ENCODE measurements at regions not wholly inside any gene's neighbourhood (a gene's known extent, or its start where the extent isn't known, plus 50 kb on each side); places are given as distances from the start of the nearest gene placed in this dataset.
"Not testable (repeated sequence)": the region's sequence is repeated elsewhere in the genome, so short reads cannot be mapped to it uniquely, and the experiment has no call there.

DNA sequence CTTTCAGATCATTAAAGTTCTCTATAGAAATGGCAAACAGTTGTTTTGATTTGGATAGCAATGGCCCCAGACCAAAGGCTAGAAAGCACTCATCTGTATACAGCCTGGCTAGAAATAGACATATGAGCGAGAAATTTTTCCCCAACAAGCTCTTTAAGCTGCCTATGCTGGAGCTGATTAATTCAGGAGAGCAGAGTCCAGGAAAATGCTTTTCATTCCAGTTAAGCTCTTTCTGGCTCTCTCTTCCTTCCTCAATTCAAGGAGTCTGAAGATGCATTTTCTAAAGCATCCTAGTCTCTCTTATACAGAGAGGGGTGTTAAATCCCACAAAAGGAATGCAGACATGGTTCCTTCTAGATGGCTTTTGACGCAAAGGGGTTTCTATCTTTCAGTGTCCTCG is 141.7 kb upstream of the RAI2 start:
- no peak for DNase-seq

DNA sequence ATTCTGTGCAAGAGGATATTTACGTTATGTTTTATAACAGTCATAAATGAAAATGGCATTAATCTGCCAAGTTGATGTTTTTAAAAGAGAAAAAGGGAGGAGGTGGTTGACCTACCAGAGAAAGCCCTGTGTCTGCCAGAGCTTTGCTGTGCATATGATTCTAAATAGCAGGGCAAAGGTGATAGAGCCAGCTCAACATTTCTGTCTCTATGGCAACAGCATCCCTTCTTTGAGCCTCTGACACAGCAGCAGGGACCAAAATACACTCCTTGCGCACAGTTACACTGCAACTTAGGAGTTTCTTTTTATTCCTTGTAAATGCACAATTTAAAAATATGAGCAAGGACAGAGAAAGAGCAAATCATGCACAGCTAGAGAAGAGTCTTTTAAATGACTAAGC is 133.3 kb upstream of the RAI2 start:
- no peak for DNase-seq

DNA sequence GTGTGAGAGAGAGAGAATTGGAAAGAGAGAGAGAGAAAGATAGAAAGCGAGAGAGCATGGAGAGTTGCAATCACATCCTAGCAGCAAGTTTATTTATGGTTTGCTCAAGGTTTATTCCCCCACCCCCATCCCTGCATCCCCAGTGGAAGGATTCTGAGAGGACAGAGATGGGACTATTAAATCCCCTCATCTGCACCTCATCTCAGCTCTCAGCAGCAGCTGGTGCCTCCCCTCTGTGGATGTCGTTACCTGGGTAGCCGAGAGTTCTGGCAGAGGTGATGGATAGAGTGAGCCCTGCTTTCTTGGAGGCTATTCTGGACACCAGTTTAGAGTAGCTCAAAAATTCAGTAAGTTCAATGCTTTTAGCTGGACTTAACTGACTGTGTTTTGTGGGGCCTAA is 132.0 kb upstream of the RAI2 start:
- DNase-seq = no peak

DNA sequence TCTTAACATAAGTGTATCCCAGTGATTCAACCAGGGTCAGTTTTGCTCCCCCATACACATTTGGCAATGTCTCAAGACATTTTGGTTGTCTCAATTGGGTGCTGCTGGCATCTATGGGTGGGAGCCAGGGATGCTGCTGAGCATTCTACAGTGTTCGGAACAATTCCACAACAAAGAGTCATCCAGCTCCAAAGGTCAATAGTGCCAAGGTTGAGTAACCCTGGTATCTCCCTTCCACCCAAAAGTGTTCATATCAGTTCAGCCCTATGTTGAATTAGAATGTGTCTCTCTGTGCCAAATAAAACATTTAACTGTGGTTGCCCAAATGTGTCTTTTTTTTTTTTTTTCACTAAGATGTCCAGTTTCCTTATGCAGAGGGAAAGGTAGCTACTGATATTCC is 129.4 kb upstream of the RAI2 start:
- DNase-seq = no peak

DNA sequence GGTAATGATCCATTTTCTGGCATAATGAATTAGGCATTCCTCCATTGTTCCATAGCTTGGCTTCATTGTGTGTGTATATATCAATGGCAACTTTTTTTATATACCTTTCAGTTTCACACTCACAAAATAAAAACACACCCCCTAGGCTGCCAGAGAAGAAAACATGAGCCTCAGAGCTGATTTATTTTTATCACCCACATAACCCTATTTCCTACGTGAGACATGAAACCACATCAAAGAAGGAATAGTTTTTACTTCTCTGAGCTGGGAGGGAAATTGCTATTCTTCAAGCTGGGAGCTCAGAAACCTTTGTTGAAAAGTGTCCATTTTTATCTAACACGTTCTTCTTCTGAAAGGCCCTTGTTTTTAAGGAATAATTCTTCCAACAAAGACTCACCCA is 126.7 kb upstream of the RAI2 start:
- peak in 3 of 6 experiments; percentile 61 to 70 (median 67) for DNase-seq

DNA sequence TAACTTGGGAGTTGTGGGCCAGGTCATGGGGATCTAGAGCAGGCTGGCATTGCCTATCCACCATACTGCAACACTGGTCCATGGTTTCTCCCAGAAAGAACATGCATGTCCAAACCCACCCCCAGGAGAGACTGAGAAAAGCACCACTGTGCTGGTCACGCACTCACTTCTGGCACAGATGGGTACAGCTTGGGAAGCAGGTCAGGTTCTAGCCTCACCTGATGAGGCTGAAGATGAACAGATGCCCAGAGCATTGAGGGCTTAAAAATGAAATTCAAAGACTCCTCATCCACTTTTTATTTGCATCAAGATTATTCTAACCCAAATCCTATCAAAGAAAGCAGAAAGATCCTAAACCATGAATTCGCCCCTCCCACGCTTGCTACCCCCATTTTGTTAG is 125.9 kb upstream of the RAI2 start:
- DNase-seq = no peak

DNA sequence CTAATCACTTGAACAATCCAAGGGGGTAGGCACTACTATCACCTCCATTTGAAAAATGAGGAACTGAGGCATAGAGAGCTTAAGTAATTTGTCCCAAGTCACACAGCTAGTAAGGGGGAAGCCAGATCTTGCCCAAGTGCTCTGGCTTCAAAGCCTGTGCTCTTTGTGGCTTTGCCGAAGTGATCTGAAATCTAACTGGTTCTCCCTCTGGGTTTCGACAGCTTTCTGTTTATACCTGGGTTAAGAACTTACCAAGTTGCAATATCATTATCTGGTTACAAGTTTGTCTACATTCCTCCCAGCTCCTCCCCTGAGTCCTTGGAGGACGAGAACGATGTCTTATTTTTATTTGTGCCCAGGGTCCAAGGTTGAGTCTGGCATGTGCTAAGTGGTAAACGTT is 125.3 kb upstream of the RAI2 start:
- DNase-seq = no peak

DNA sequence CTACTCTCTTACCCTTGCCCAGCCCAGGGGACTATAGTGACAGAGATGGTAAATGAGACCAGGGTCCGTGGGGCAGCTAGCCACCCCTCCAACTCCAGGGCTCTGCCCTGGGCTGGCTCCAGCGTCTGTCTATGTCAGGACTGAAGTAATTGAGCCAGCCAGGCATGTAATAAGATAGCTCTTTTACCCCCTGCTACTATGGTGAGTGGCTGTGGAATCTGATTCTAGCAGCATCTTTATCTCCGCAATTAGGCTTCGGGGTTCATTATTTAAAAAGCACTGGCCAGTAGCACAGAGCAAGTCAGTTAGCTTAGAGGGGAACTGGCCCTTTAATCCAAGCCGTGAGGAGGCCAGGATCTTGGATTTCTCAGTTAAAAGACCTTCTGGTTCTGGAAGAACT is 123.3 kb upstream of the RAI2 start:
- DNase-seq = no peak

DNA sequence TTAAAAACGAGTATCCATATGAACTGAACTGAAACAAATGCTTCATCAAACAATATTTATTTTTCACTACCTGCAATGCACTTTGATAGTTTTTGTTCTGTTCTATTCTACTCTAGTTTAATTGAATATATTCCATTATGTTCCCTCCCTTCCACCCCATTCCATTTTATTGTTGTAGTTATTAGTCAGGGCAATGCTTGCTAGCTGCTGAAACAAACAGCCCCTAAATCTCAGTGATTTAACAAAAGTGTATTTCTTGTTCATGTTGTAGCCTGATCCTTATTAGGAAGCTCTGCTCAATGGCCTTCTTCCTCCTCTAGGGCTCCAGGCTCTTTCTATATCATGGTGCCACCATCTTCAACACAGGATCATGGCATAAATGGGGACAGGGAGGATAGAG is 122.3 kb upstream of the RAI2 start:
- DNase-seq = no peak

DNA sequence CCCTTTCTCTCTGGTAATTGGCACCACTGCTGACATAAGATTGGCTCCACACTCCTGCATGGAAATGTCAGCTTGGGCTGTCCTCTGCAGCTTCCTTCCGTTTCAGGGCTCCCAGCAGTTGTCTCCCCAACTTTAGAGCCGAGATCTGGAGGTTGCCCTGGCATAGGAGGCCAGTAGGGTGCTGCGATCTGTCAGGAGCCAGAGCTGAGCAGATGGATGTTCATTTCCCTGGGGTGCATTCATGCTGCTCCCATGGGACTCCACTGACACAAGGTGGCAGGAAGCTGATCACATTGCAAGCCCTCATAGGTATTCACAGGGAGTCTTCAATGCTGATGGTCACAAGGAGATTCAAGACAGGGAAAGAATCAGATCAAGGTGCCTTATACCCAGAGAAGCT is 116.6 kb upstream of the RAI2 start:
- no peak for DNase-seq

DNA sequence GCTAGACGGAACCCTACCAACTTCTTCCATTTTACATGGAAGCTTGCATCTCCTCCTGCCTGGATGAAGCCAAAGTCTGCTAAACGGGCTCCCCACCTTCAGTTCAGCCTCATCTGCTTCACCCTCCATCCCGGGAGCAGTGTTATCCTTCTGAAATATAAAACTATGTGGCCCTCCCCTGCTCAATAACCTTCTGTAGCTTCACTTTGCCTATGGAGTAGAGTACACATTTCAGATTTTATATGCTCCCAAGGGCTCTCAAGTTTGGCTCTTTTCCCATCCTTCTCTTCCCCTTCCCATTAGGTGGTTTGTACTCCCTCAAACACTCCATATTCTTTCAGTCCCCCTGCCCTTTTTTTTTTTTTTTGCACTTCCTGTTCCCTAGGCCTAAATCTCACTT is 115.9 kb upstream of the RAI2 start:
- no peak for DNase-seq

DNA sequence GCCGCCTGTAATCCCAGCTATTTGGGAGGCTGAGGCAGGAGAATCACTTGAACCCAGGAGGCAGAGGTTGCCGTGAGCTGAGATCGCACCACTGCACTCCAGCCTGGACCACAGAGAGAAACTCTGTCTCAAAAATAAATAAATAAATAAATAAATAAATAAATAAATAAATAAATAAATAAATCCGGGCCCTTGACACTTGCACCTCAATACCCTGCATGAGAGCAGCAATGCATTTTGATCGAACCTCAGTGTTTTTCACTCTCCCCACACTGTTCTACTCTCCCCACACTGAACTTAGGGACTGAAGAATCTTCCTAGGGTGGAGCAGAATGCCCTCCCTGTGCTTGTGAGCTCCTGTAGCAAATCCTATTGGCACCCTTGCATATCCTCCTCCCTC is 114.3 kb upstream of the RAI2 start:
- DNase-seq = not testable (repeated sequence)

DNA sequence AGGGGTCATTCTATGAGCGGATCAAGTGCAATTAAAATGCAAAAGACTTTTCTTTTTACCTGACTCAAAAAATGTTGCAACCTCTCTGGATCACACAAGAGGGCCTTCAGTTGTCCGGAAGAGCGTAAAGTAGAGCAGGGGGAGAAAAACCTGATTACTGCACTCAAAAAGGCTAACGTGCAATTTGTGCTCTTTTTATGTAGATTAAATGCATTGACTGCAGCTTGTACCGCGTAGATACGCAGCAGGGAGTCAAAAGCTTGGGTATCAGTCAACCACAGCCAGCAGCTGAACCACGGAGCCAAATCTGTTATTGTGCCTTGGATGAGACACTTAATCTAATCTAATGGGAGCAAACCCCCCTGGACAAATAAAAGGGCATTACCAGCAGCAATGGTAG is 107.3 kb upstream of the RAI2 start:
- no peak for DNase-seq

DNA sequence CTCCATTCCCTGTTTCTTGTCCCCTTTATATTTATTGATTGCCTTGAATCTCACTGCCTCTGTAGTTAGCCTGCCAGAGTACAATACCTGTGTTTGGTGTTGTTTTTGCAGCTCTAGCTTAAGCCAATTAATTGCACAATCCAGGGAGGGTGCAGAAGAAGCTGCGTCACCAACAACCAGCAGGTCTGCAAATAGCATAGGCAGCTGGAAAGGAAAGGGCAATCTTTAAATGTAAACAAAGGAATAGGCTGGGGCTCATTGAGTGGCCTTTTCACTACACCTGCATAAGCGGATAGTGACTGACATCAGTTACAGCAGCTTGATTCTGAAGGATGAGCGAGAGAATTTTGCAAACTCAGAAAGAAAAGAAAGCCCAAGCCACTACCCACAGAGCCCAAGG is 106.8 kb upstream of the RAI2 start:
- DNase-seq = no peak

DNA sequence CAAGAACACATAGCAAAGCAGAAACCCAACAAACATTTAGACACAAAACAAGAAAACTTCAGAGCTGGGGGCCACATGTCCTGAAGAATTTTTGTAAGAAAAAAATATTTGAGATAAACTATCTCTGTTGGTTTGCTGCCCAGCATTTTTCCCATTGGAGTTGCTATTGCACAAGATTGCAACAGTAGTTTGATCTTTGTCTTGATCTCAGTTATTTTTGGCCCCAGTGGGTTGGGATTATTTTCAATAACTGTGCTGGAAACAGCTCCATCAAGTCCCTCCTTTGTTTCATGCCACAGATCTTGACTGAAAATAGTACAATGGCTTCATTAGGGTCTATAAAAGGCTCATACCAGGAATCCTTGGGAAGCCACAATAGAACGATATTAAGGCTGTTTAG is 103.8 kb upstream of the RAI2 start:
- no peak for DNase-seq

DNA sequence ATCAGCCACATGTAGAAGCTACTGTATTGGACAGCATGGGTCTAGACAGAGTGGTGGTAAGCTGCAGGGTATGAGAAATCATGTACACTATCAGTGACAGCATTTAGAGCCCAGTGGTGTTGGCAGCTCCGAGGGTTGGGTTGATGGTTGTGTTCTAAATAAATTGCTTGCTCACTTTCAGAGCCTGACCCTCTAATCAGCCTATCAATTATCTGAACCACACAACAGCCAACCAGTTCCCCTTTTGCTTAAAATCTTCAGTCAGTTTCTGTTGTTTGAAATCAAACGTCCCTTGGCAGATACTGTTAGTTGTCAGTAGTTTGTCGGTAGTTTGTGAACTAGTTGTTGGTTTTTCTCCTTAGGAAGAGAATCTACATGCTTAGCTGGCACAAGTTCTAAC is 99.8 kb upstream of the RAI2 start:
- DNase-seq = no peak

DNA sequence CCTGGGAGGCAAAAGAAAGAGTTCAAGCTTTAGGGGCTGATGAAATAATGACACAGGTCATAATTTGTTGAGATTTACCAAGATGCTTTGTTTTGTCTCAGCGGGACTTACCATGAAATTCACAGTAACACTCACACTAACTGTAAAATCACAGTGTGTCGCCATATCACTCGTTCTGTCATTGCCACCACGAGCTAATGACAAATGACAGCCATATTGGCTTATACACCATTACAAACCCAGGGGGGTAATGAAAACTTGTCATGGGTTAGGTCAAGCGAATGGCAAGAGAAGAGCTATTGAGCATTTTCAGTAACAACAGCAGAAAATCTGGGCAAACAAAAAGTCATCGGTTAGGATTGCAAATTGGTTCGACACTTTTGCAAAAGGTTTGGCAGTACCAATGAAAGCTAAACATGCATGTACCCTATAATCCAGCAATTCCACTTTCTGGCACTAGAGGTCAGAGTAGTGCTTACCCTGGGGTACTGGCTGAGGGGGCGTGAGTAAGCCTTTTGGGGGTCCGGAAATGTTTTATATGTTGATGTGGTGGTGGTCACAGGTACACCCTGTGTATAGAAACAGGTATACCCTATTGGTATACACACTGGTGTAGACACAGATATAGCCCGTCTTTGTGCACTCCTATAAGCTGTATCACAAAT is 83.9 kb upstream of the RAI2 start:
- DNase-seq = peak in 1 of 6 experiments; percentile 20

DNA sequence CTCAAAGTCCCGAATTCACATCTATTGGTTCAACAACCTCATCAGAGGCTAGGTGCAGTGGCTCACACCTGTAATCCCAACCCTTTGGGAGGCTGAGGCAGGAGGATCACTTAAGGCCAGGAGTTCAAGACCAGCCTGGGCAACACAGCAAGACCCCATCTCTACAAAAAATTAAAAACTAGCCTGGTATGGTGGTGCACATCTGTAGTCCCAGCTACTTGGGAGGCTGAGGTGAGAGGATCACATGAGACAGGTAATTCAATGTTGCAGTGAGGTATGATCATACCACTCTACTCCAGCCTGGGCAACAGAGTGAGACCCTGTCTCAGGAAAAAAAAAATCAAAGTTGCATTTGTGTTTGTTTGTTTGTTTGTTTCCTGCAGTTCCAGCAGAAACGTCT is 80.1 kb upstream of the RAI2 start:
- not testable (repeated sequence) for DNase-seq

DNA sequence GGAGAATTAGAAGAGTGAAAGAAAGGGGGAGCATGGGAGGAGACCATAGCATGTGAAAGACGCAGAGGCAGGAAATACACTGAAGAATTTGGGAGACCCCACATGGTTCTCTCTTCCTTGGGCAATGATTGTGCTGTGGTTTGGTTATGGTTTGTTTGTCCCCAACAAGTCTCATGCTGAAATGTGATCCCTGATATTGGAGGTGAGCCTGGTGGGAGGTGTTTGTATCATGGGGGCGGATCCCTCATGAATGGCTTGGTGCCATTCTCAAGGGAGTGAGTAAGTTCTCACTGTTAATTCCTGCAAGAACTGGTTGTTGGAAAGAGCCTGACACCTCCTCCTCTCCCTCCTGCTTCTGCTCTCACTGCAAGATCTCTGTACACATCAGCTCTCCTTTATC is 78.6 kb upstream of the RAI2 start:
- DNase-seq = no peak

DNA sequence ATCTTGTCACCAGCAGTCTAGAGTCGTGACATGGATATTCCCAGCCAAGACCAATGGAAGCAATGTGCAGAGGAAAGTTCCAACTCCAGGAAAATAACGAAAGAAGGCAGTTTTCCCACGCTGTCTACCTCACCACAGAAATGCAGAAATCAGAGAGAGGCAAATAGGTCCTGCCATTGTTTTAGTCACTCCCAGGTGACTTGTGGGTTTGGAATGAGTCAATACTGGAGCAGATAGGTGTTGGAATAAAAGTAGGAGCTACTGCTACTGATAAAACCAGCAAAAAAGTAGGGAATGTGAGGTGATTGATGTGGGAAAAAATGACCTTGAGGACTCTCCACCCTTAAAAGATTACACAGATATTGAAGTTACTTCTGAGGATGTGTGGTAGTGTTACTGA is 72.8 kb upstream of the RAI2 start:
- no peak for DNase-seq

DNA sequence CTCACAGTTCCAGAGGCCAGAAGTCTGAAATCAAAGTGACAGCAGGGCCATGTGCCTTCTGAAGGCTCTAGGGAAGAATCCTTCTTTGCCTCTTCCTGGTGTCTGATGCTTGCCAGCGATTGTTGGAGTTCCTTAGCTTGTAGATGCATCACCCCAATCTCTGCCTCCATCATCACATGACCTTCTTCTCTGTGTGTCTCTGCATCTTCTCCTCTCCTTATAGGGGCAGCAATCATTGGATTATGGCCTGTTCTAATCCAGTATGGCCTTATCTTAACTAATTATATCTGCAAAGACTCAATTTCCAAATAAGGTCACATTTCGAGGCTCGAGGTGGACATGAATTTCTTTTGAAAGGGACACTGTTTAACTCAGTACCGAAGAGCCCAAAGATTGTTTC is 71.7 kb upstream of the RAI2 start:
- no peak for DNase-seq

DNA sequence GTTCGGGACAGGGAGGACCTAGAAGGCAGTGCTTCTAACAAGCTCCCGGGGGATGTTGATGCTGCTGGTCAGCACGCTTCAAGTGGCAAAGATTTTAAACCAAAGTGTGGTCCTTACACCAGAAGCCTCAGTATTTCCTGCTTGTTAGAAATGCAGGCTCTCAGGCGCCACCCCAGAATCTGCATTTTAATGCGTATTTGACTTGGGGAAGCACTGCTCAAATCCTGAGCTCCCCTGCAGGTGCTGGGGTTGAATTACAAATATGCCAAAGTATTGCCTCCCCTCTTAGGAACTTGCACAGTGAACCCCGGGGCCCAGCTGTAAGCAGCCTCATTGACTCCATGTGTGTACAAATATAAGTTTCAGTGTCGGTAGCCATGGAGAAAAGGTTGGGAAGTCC is 70.8 kb upstream of the RAI2 start:
- DNase-seq = no peak

DNA sequence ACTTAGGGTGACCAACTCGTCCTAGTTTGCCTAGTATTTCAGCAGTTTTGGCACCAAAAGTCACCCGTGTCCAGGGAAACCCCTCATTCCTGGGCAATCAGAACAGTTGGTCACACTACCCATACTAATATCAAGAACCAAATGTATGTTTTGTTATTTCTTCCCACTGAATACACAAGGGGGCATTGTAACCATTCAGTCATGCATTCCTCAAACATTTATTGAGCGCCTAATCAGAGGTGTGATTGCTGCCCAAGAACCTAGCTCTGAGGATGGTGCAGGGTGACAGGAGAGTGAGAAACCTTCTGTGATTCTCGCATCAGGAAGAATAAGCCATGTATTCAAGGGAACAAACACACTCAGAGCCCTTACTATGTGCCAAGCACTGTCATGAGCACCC is 69.8 kb upstream of the RAI2 start:
- no peak for DNase-seq

DNA sequence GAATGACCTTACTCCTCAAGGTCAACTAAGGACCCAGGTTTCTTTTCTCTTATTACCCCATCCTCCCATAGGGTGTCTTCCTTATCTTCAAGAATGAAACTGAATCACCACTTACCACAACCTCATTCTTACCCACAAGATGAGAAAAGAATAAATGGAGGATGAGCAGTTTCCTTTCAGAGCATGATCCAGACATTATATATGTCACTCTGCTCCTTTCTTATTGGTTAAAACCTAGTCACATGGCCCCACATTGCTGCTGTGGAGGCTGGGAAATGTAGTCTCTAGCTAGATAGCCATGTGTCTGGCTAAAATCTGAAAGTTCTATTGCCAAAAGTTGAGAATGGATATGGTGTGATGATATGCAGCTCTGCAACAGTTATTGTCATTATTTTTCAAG is 62.4 kb upstream of the RAI2 start:
- DNase-seq = no peak

DNA sequence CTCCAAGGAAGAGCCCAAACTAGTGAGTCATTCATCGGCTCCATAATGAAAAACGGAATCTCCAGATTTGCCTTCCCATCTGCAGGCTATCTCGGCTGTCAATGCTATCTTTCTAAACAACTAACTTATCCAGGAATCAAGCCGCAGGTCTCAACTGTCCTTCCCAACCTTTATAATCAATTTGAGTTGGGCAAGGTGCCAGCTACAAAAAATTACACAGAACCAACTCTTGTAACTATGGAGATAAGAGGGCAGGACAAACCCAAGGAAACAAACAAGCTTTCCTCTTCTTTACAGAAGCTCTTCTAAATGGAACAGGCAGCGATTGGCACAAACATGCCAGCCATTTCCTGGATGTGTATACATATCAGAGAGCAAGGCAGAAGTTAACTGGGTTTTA is 61.2 kb upstream of the RAI2 start:
- no peak for DNase-seq

DNA sequence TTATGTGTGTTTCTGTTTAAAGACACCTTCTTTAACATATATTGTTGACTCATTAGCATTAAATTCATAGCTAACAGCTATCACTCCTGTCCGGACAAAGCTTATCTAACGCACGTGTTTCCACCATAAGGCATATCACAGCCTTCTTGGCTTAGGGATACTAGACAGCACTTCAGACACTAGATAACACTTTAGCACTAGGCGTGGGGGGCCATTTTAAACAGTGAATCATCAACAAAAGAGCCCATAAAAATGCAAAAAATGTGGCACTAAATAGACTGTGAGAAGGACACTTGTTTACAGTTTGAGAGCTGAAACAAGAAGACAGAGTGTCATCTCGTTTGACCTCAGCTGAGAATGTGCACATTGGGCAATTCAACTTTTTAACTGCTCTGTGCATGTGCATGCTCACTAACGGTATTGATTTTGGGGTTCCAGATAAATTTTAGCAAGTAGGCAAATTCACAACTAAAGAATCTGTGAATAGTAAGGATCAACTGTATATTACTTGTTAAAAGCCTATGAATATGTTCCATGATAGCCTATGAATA is 58.9 kb upstream of the RAI2 start:
- no peak for DNase-seq

Data from stimulated activated naive CD4-positive, alpha-beta T cell (primary cell).